ENCODE measurements at regions not wholly inside any gene's neighbourhood (a gene's known extent, or its start where the extent isn't known, plus 50 kb on each side); places are given as distances from the start of the nearest gene placed in this dataset.

- Histone ChIP-seq H3K4ac (ENCODE audit: low read depth, low read length) (no peak overlapping the region), H4K5ac (ENCODE audit: low read length) (no peak overlapping the region), H3K4me2 (ENCODE audit: low read length) (no peak overlapping the region), H4K8ac (ENCODE audit: low read depth, low read length) (no peak overlapping the region), H3K79me2 (ENCODE audit: control insufficient read depth, insufficient read depth, low read length) (no peaks in the 10 kb centered on the region), H3K4me3 (ENCODE audit: low read length) (no peak overlapping the region), H3K79me1 (ENCODE audit: low read length) (no peaks in the 10 kb centered on the region), H3K23ac (ENCODE audit: low read length) (no peak overlapping the region), H2AK5ac (ENCODE audit: low read length) (no peak overlapping the region), H3K27ac (ENCODE audit: low read depth, low read length) (no peak overlapping the region), H3K9ac (ENCODE audit: low read length) (no peak overlapping the region), H3K56ac (ENCODE audit: low read length) (no peak overlapping the region), H3K27me3 (ENCODE audit: insufficient read depth, low read length, poor library complexity) (no peaks in the 10 kb centered on the region), H2BK5ac (ENCODE audit: low read length) (no peak overlapping the region), H3K4me1 (ENCODE audit: control insufficient read depth, low read depth, low read length) (no peaks in the 10 kb centered on the region), H3K18ac (ENCODE audit: low read length) (no peak overlapping the region), H3K36me3 (ENCODE audit: control insufficient read depth, insufficient read depth, low read length) (no peaks in the 10 kb centered on the region), H2BK15ac (replicated peaks; ENCODE audit: low read depth) (no peak overlapping the region), H2BK120ac (ENCODE audit: low read depth, low read length) (no peak overlapping the region)
- DNase-seq, result no peak
Observed at GRCh38 chr18:22675006-22675405, 257.3 kb upstream of the CTAGE1 start.

- Histone ChIP-seq H3K36me3 (ENCODE audit: control insufficient read depth, insufficient read depth, low read length) (no peaks in the 10 kb centered on the region), H3K27ac (ENCODE audit: low read depth, low read length) (no peak overlapping the region)
- WGBS (ENCODE audit: extremely low coverage, insufficient coverage, low lambda C conversion rate), result no CpG with 5 or more reads among the region's 2 CpGs
Observed at GRCh38 chr18:22676423-22676822, 256.7 kb upstream of the RBBP8 start.

GRCh38 chr18:22678486-22678885, 254.6 kb upstream of the RBBP8 start:
- Histone ChIP-seq H2BK5ac (ENCODE audit: low read length) (no peak overlapping the region), H2BK15ac (replicated peaks; ENCODE audit: low read depth) (no peak overlapping the region), H3K79me1 (ENCODE audit: low read length) (no peaks in the 10 kb centered on the region), H3K9ac (ENCODE audit: low read length) (no peak overlapping the region), H4K8ac (ENCODE audit: low read depth, low read length) (no peak overlapping the region), H3K36me3 (ENCODE audit: control insufficient read depth, insufficient read depth, low read length) (no peaks in the 10 kb centered on the region), H2AK5ac (ENCODE audit: low read length) (no peak overlapping the region), H3K4me2 (ENCODE audit: low read length) (no peak overlapping the region), H3K27me3 (ENCODE audit: insufficient read depth, low read length, poor library complexity) (no peaks in the 10 kb centered on the region), H3K4me1 (ENCODE audit: control insufficient read depth, low read depth, low read length) (no peaks in the 10 kb centered on the region), H3K4ac (ENCODE audit: low read depth, low read length) (no peak overlapping the region), H2BK120ac (ENCODE audit: low read depth, low read length) (no peak overlapping the region), H3K23ac (ENCODE audit: low read length) (no peak overlapping the region), H4K5ac (ENCODE audit: low read length) (no peak overlapping the region), H3K18ac (ENCODE audit: low read length) (no peak overlapping the region), H3K79me2 (ENCODE audit: control insufficient read depth, insufficient read depth, low read length) (no peaks in the 10 kb centered on the region), H3K56ac (ENCODE audit: low read length) (no peak overlapping the region), H3K4me3 (ENCODE audit: low read length) (no peak overlapping the region), H3K27ac (ENCODE audit: low read depth, low read length) (no peak overlapping the region)
- DNase-seq, result no peak
- no CpG with 5 or more reads among the region's 1 CpG for WGBS (ENCODE audit: extremely low coverage, insufficient coverage, low lambda C conversion rate)

More at GRCh38 chr18:22676423-22676822, 256.7 kb upstream of the RBBP8 start:
- Histone ChIP-seq H3K4ac (ENCODE audit: low read depth, low read length) (no peak overlapping the region), H3K79me2 (ENCODE audit: control insufficient read depth, insufficient read depth, low read length) (no peaks in the 10 kb centered on the region), H4K8ac (ENCODE audit: low read depth, low read length) (no peak overlapping the region), H3K27me3 (ENCODE audit: insufficient read depth, low read length, poor library complexity) (no peaks in the 10 kb centered on the region), H3K23ac (ENCODE audit: low read length) (no peak overlapping the region), H2BK15ac (replicated peaks; ENCODE audit: low read depth) (no peak overlapping the region), H2BK120ac (ENCODE audit: low read depth, low read length) (no peak overlapping the region), H3K9ac (ENCODE audit: low read length) (no peak overlapping the region), H3K18ac (ENCODE audit: low read length) (no peak overlapping the region), H3K79me1 (ENCODE audit: low read length) (no peaks in the 10 kb centered on the region), H3K4me1 (ENCODE audit: control insufficient read depth, low read depth, low read length) (no peaks in the 10 kb centered on the region), H3K4me2 (ENCODE audit: low read length) (no peak overlapping the region), H3K4me3 (ENCODE audit: low read length) (no peak overlapping the region), H3K56ac (ENCODE audit: low read length) (no peak overlapping the region), H2AK5ac (ENCODE audit: low read length) (no peak overlapping the region), H4K5ac (ENCODE audit: low read length) (no peak overlapping the region), H2BK5ac (ENCODE audit: low read length) (no peak overlapping the region)
- no peak for DNase-seq

- Histone ChIP-seq H2BK5ac (ENCODE audit: low read length) (no peak overlapping the region), H3K23ac (ENCODE audit: low read length) (no peak overlapping the region), H3K56ac (ENCODE audit: low read length) (no peak overlapping the region), H3K4me1 (ENCODE audit: control insufficient read depth, low read depth, low read length) (no peaks in the 10 kb centered on the region), H4K5ac (ENCODE audit: low read length) (no peak overlapping the region), H3K4me2 (ENCODE audit: low read length) (no peak overlapping the region), H2BK15ac (replicated peaks; ENCODE audit: low read depth) (no peak overlapping the region), H3K18ac (ENCODE audit: low read length) (no peak overlapping the region), H3K27me3 (ENCODE audit: insufficient read depth, low read length, poor library complexity) (no peaks in the 10 kb centered on the region), H3K79me2 (ENCODE audit: control insufficient read depth, insufficient read depth, low read length) (no peaks in the 10 kb centered on the region), H2BK120ac (ENCODE audit: low read depth, low read length) (no peak overlapping the region), H3K9ac (ENCODE audit: low read length) (no peak overlapping the region), H2AK5ac (ENCODE audit: low read length) (no peak overlapping the region), H3K4me3 (ENCODE audit: low read length) (no peak overlapping the region), H3K36me3 (ENCODE audit: control insufficient read depth, insufficient read depth, low read length) (no peaks in the 10 kb centered on the region), H3K79me1 (ENCODE audit: low read length) (no peaks in the 10 kb centered on the region), H3K27ac (ENCODE audit: low read depth, low read length) (no peak overlapping the region), H4K8ac (ENCODE audit: low read depth, low read length) (no peak overlapping the region), H3K4ac (ENCODE audit: low read depth, low read length) (no peak overlapping the region)
- no peak for DNase-seq
Observed at GRCh38 chr18:22680944-22681343, 252.2 kb upstream of the RBBP8 start.

- no peak overlapping the region for H2AK5ac ChIP-seq (ENCODE audit: low read length)
- no peak overlapping the region for H3K4me2 ChIP-seq (ENCODE audit: low read length)
- WGBS (ENCODE audit: extremely low coverage, insufficient coverage, low lambda C conversion rate), result no CpG with 5 or more reads among the region's 2 CpGs
- H3K27ac ChIP-seq (ENCODE audit: low read depth, low read length), result no peak overlapping the region
- H3K4ac ChIP-seq (ENCODE audit: low read depth, low read length), result no peak overlapping the region
- no peak overlapping the region for H3K18ac ChIP-seq (ENCODE audit: low read length)
- H2BK15ac ChIP-seq (replicated peaks; ENCODE audit: low read depth), result no peak overlapping the region
- H3K36me3 ChIP-seq (ENCODE audit: control insufficient read depth, insufficient read depth, low read length), result no peaks in the 10 kb centered on the region
- no peaks in the 10 kb centered on the region for H3K79me2 ChIP-seq (ENCODE audit: control insufficient read depth, insufficient read depth, low read length)
- no peak overlapping the region for H2BK120ac ChIP-seq (ENCODE audit: low read depth, low read length)
- H4K8ac ChIP-seq (ENCODE audit: low read depth, low read length), result no peak overlapping the region
- H4K5ac ChIP-seq (ENCODE audit: low read length), result no peak overlapping the region
- H3K79me1 ChIP-seq (ENCODE audit: low read length), result no peaks in the 10 kb centered on the region
- H3K27me3 ChIP-seq (ENCODE audit: insufficient read depth, low read length, poor library complexity), result no peaks in the 10 kb centered on the region
- H3K9ac ChIP-seq (ENCODE audit: low read length), result no peak overlapping the region
- no peaks in the 10 kb centered on the region for H3K4me1 ChIP-seq (ENCODE audit: control insufficient read depth, low read depth, low read length)
- H3K23ac ChIP-seq (ENCODE audit: low read length), result no peak overlapping the region
- no peak overlapping the region for H3K4me3 ChIP-seq (ENCODE audit: low read length)
- no peak overlapping the region for H2BK5ac ChIP-seq (ENCODE audit: low read length)
- no peak for DNase-seq
- no peak overlapping the region for H3K56ac ChIP-seq (ENCODE audit: low read length)
Observed at GRCh38 chr18:22681908-22682307, 251.2 kb upstream of the RBBP8 start.

GRCh38 chr18:22682720-22683119, 250.4 kb upstream of the RBBP8 start:
- Histone ChIP-seq H3K36me3 (ENCODE audit: control insufficient read depth, insufficient read depth, low read length) (no peaks in the 10 kb centered on the region), H2BK5ac (ENCODE audit: low read length) (no peak overlapping the region), H2BK120ac (ENCODE audit: low read depth, low read length) (no peak overlapping the region), H2BK15ac (replicated peaks; ENCODE audit: low read depth) (no peak overlapping the region), H3K18ac (ENCODE audit: low read length) (no peak overlapping the region), H3K27ac (ENCODE audit: low read depth, low read length) (no peak overlapping the region), H3K4me1 (ENCODE audit: control insufficient read depth, low read depth, low read length) (no peaks in the 10 kb centered on the region), H3K79me2 (ENCODE audit: control insufficient read depth, insufficient read depth, low read length) (no peaks in the 10 kb centered on the region), H3K4ac (ENCODE audit: low read depth, low read length) (no peak overlapping the region), H3K9ac (ENCODE audit: low read length) (no peak overlapping the region), H3K56ac (ENCODE audit: low read length) (no peak overlapping the region), H3K79me1 (ENCODE audit: low read length) (no peaks in the 10 kb centered on the region), H4K5ac (ENCODE audit: low read length) (no peak overlapping the region), H3K4me3 (ENCODE audit: low read length) (no peak overlapping the region), H3K23ac (ENCODE audit: low read length) (no peak overlapping the region), H3K4me2 (ENCODE audit: low read length) (no peak overlapping the region), H3K27me3 (ENCODE audit: insufficient read depth, low read length, poor library complexity) (no peaks in the 10 kb centered on the region), H2AK5ac (ENCODE audit: low read length) (no peak overlapping the region), H4K8ac (ENCODE audit: low read depth, low read length) (no peak overlapping the region)
- no peak for DNase-seq
- no CpG with 5 or more reads among the region's 1 CpG for WGBS (ENCODE audit: extremely low coverage, insufficient coverage, low lambda C conversion rate)

All from mesendoderm (in vitro differentiated cells).